Fibroblast of peridontal ligament (primary cell): ENCODE measurements at regions not wholly inside any gene's neighbourhood (a gene's known extent, or its start where the extent isn't known, plus 50 kb on each side); places are given as distances from the start of the nearest gene placed in this dataset.

Experiments
- DNase-seq: peaks from one replicate; pipeline ENCODE4 v3.0.0-alpha.2; 2010; ENCODE audit errors: extremely low read depth

- no peak for DNase-seq
Measured at GRCh38 chr11:96607864-96608558, 218.2 kb downstream of the JRKL start.

- no peak for DNase-seq
Measured at GRCh38 chr11:96614101-96614500, 224.3 kb downstream of the JRKL start.

- no peak for DNase-seq
Measured at GRCh38 chr11:96614846-96615245, 225.0 kb downstream of the JRKL start.

GRCh38 chr11:96620464-96621044 is 230.7 kb downstream of the JRKL start:
- DNase-seq = no peak

- no peak for DNase-seq
Measured at GRCh38 chr11:96621161-96621560, 231.3 kb downstream of the JRKL start.

GRCh38 chr11:96622026-96622634 is 232.3 kb downstream of the JRKL start:
- no peak for DNase-seq

- DNase-seq = no peak
Measured at GRCh38 chr11:96624126-96624525, 234.3 kb downstream of the JRKL start.

- no peak for DNase-seq
Measured at GRCh38 chr11:96627376-96627775, 237.6 kb downstream of the JRKL start.

- DNase-seq = no peak
Measured at GRCh38 chr11:96635655-96636054, 245.8 kb downstream of the JRKL start.

- no peak for DNase-seq
Measured at GRCh38 chr11:96641261-96641660, 251.4 kb downstream of the JRKL start.

GRCh38 chr11:96642583-96642982 is 252.8 kb downstream of the JRKL start:
- DNase-seq = no peak

DNA sequence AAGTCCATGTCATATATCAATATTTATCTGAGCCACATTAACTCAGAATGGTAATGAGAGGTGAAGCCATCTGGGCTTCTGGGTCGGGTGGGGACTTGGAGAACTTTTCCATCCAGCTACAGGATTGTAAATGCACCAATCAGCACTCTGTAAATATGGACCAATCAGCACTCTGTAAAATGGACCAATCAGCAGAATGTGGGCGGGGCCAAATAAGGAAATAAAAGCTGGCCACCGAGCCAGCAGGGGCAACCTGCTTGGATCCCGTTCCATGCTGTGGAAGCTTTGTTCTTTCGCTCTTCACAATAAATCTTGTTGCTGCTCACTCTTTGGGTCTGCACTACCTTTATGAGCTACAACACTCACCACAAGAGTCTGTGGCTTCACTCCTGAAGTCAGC is 253.4 kb downstream of the JRKL start:
- DNase-seq = no peak

GRCh38 chr11:96647621-96648020 is 257.8 kb downstream of the JRKL start:
- no peak for DNase-seq

DNA sequence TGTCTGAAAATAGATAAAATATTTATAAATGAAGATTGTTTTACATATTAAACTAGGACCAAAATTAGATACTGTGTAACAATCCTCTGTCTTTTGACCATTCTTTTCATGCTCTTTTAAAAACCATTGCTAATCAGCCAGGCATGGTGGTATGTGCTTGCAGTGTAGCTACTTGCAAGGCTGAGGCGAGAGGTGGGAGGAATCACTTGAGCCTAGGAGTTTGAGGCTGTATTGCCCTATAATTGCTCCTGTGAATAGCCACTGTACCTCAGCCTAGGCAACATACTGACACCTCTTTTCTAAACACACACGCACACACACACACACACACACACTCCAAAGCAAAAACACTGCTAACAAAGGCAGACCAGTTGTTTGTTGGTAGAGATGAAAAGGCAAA is 259.2 kb downstream of the JRKL start:
- no peak for DNase-seq

DNA sequence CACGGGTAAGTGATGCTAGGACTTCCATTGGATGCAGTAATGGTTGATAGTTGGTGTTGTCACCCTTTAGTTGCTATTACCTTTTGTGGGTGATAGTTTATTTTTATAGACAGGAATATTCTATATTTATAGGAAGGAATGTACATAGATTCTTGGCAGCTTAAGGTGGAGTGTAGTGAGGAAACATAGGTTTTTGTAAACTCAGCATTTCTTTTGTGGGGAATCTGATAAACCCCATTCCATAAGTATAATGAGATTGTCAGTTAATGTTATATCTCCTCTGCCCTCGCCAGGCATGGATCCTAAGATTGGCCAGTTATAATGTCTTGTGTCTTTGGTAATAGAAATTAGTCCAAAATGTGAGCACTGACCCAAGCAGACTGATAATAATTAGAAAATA is 262.7 kb downstream of the JRKL start:
- DNase-seq = no peak

DNA sequence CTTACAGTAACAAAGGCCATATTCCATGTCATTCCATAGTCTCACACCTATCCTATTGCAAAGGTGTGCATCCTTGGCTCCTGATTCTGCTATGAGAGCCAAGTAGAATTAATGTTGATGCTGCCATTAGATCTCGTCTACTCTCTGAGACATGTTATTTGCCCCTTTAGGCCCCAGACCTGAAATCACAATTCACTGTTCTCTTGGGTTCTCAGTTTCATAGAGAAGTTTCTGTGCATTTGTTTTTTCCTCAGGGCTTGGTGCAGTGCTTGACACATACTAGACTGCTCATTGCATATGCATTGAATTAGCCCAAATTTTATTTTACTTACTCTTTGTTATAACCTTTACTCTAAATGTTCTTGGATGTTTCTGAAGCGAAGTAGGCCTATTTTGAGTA is 265.7 kb downstream of the JRKL start:
- DNase-seq = no peak

- no peak for DNase-seq
Measured at GRCh38 chr11:96658436-96658835, 268.6 kb downstream of the JRKL start.

GRCh38 chr11:96664110-96664509 is 274.3 kb downstream of the JRKL start:
- DNase-seq = no peak

- DNase-seq = no peak
Measured at GRCh38 chr11:96680211-96681018, 290.6 kb downstream of the JRKL start.

- no peak for DNase-seq
Measured at GRCh38 chr11:96681019-96681716, 291.4 kb downstream of the JRKL start.

- DNase-seq = no peak
Measured at GRCh38 chr11:96694338-96694737, 304.5 kb downstream of the JRKL start.

- DNase-seq = no peak
Measured at GRCh38 chr11:96696731-96697130, 306.9 kb downstream of the JRKL start.
